GM18519 (cell line): ENCODE measurements at regions not wholly inside any gene's neighbourhood (a gene's known extent, or its start where the extent isn't known, plus 50 kb on each side); places are given as distances from the start of the nearest gene placed in this dataset.

ENCODE experiments used
- ATAC-seq: cut with Tn5 transposase; IDR thresholded peaks from one replicate; pipeline ENCODE4 v1.9.1; 2021; ENCODE audit warnings: mild to moderate bottlenecking, moderate library complexity; ENCODE audit not compliant: unreplicated experiment, low FRiP score

GRCh38 chr4:129623233-129623875 lies 527.4 kb downstream of the C4orf33 start:
- no peak for ATAC-seq

- peak; percentile 77 for ATAC-seq
Measured at GRCh38 chr4:129641179-129641578, 545.2 kb downstream of the C4orf33 start.

- ATAC-seq: no peak
Measured at GRCh38 chr4:129645461-129645860, 549.5 kb downstream of the C4orf33 start.

- ATAC-seq: no peak
Measured at GRCh38 chr4:129668092-129668491, 572.1 kb downstream of the C4orf33 start.

- no peak for ATAC-seq
Measured at GRCh38 chr4:129672941-129673340, 577.0 kb downstream of the C4orf33 start.

GRCh38 chr4:129675036-129675435 lies 579.1 kb downstream of the C4orf33 start:
- ATAC-seq: no peak

- no peak for ATAC-seq
Measured at GRCh38 chr4:129676934-129677333, 581.0 kb downstream of the C4orf33 start.

GRCh38 chr4:129682586-129682985 lies 586.6 kb downstream of the C4orf33 start:
- ATAC-seq: no peak

GRCh38 chr4:129707949-129708348 lies 612.0 kb downstream of the C4orf33 start:
- no peak for ATAC-seq

GRCh38 chr4:129708784-129709183 lies 612.8 kb downstream of the C4orf33 start:
- ATAC-seq: no peak

- ATAC-seq: no peak
Measured at GRCh38 chr4:129738175-129738574, 642.2 kb downstream of the C4orf33 start.

GRCh38 chr4:129747756-129748155 lies 651.8 kb downstream of the C4orf33 start:
- ATAC-seq: no peak

GRCh38 chr4:129748991-129749390 lies 653.0 kb downstream of the C4orf33 start:
- ATAC-seq: no peak

GRCh38 chr4:129751646-129752045 lies 655.7 kb downstream of the C4orf33 start:
- no peak for ATAC-seq

GRCh38 chr4:129783596-129783995 lies 687.6 kb downstream of the C4orf33 start:
- ATAC-seq: no peak

- ATAC-seq: no peak
Measured at GRCh38 chr4:129788486-129788885, 692.5 kb downstream of the C4orf33 start.

GRCh38 chr4:129804461-129804981 lies 708.6 kb downstream of the C4orf33 start:
- no peak for ATAC-seq

- no peak for ATAC-seq
Measured at GRCh38 chr4:129806986-129807385, 711.0 kb downstream of the C4orf33 start.

- no peak for ATAC-seq
Measured at GRCh38 chr4:129808242-129808641, 712.3 kb downstream of the C4orf33 start.

- no peak for ATAC-seq
Measured at GRCh38 chr4:129821073-129821472, 725.1 kb downstream of the C4orf33 start.

GRCh38 chr4:129821963-129822362 lies 726.0 kb downstream of the C4orf33 start:
- ATAC-seq: no peak

GRCh38 chr4:129822701-129823100 lies 726.7 kb downstream of the C4orf33 start:
- no peak for ATAC-seq

GRCh38 chr4:129823105-129823504 lies 727.2 kb downstream of the C4orf33 start:
- ATAC-seq: no peak
